ENCODE measurements at regions not wholly inside any gene's neighbourhood (a gene's known extent, or its start where the extent isn't known, plus 50 kb on each side); places are given as distances from the start of the nearest gene placed in this dataset.
"Not testable (repeated sequence)": the region's sequence is repeated elsewhere in the genome, so short reads cannot be mapped to it uniquely, and the experiment has no call there.

GRCh38 chr12:18837025-18837424 is 99.1 kb downstream of the CAPZA3 start:
- Mint-ChIP-seq H3K4me1 (ENCODE audit: low read depth) (no peaks in the 10 kb centered on the region), H3K36me3 (ENCODE audit: low read depth) (no peaks in the 10 kb centered on the region), H3K27me3 (no peaks in the 10 kb centered on the region), H3K9me3 (no peaks in the 10 kb centered on the region), H3K4me3 (no peak overlapping the region), H3K27ac (no peak overlapping the region)
- H3K27me3 ChIP-seq (ENCODE audit: control insufficient read depth in 1 of 2, insufficient read depth in 2 of 2, low read length in 2 of 2) = no peaks in the 10 kb centered on the region
- no peak for TF ChIP-seq CTCF (IDR thresholded peaks at IDR 0.05)
- CTCF ChIA-PET = no interaction called here
- H3K4me1 ChIP-seq (ENCODE audit: insufficient read depth, low read length) = no peaks in the 10 kb centered on the region
- no peak overlapping the region for H3K4me3 ChIP-seq (ENCODE audit: low read length)
- no peak for ATAC-seq (ENCODE audit: poor library complexity)
- no peaks in the 10 kb centered on the region for H3K36me3 ChIP-seq (ENCODE audit: insufficient read depth, low read length)
- no peak overlapping the region for H3K27ac ChIP-seq (ENCODE audit: low read depth in 1 of 2, low read length in 2 of 2)
- no peaks in the 10 kb centered on the region for H3K9me3 ChIP-seq (ENCODE audit: control insufficient read depth in 1 of 2, insufficient read depth in 1 of 2, low read length in 2 of 2)
- POLR2A ChIA-PET = no interaction called here
- DNase-seq = no peak
- intact Hi-C loops (cut with DNase I, micrococcal nuclease) = no loop called here

- no peak overlapping the region for H3K27ac ChIP-seq (ENCODE audit: low read depth in 1 of 2, low read length in 2 of 2)
- Mint-ChIP-seq H3K9me3 (no peaks in the 10 kb centered on the region), H3K36me3 (ENCODE audit: low read depth) (no peaks in the 10 kb centered on the region), H3K4me3 (no peak overlapping the region), H3K27me3 (no peaks in the 10 kb centered on the region), H3K27ac (no peak overlapping the region), H3K4me1 (ENCODE audit: low read depth) (no peaks in the 10 kb centered on the region)
- DNase-seq (no peak), ATAC-seq (ENCODE audit: poor library complexity) (no peak)
- H3K27me3 ChIP-seq (ENCODE audit: control insufficient read depth in 1 of 2, insufficient read depth in 2 of 2, low read length in 2 of 2) = no peaks in the 10 kb centered on the region
- no peaks in the 10 kb centered on the region for H3K9me3 ChIP-seq (ENCODE audit: control insufficient read depth in 1 of 2, insufficient read depth in 1 of 2, low read length in 2 of 2)
- H3K36me3 ChIP-seq (ENCODE audit: insufficient read depth, low read length) = no peaks in the 10 kb centered on the region
- no peaks in the 10 kb centered on the region for H3K4me1 ChIP-seq (ENCODE audit: insufficient read depth, low read length)
- ChIA-PET CTCF (no interaction called here), POLR2A (no interaction called here)
- intact Hi-C loops (cut with DNase I, micrococcal nuclease) = no loop called here
- no peak overlapping the region for H3K4me3 ChIP-seq (ENCODE audit: low read length)
- TF ChIP-seq CTCF (IDR thresholded peaks at IDR 0.05) = no peak
Observed at GRCh38 chr12:18837505-18837904, 99.6 kb downstream of the CAPZA3 start.

- POLR2A ChIA-PET; H3K9me3 Mint-ChIP-seq; H3K4me3 ChIP-seq (ENCODE audit: low read length); H3K4me1 ChIP-seq (ENCODE audit: insufficient read depth, low read length); CTCF ChIA-PET; H3K27ac ChIP-seq (ENCODE audit: low read depth in 1 of 2, low read length in 2 of 2); H3K27ac Mint-ChIP-seq; H3K4me1 Mint-ChIP-seq (ENCODE audit: low read depth); H3K36me3 Mint-ChIP-seq (ENCODE audit: low read depth); intact Hi-C loops (cut with DNase I, micrococcal nuclease); ATAC-seq (ENCODE audit: poor library complexity); H3K9me3 ChIP-seq (ENCODE audit: control insufficient read depth in 1 of 2, insufficient read depth in 1 of 2, low read length in 2 of 2); H3K27me3 Mint-ChIP-seq; H3K4me3 Mint-ChIP-seq; H3K36me3 ChIP-seq (ENCODE audit: insufficient read depth, low read length); H3K27me3 ChIP-seq (ENCODE audit: control insufficient read depth in 1 of 2, insufficient read depth in 2 of 2, low read length in 2 of 2): not testable (repeated sequence)
- peak in 1 of 14 experiments; percentile 1 for DNase-seq
Observed at GRCh38 chr12:18840997-18841396, 103.1 kb downstream of the CAPZA3 start.

GRCh38 chr12:18849080-18849479 is 111.2 kb downstream of the CAPZA3 start:
- Mint-ChIP-seq H3K4me1 (ENCODE audit: low read depth) (no peaks in the 10 kb centered on the region), H3K27me3 (peaks cover 7% of the 10 kb centered on the region), H3K27ac (no peak overlapping the region), H3K36me3 (ENCODE audit: low read depth) (no peaks in the 10 kb centered on the region), H3K4me3 (no peak overlapping the region), H3K9me3 (no peaks in the 10 kb centered on the region)
- intact Hi-C loops (cut with DNase I, micrococcal nuclease) = no loop called here
- no peak for TF ChIP-seq CTCF (IDR thresholded peaks at IDR 0.05)
- H3K4me1 ChIP-seq (ENCODE audit: insufficient read depth, low read length) = no peaks in the 10 kb centered on the region
- ATAC-seq (ENCODE audit: poor library complexity) (no peak), DNase-seq (no peak)
- H3K27ac ChIP-seq (ENCODE audit: low read depth in 1 of 2, low read length in 2 of 2) = no peak overlapping the region
- no peak overlapping the region for H3K4me3 ChIP-seq (ENCODE audit: low read length)
- ChIA-PET CTCF (no interaction called here), POLR2A (no interaction called here)
- H3K27me3 ChIP-seq (ENCODE audit: control insufficient read depth in 1 of 2, insufficient read depth in 2 of 2, low read length in 2 of 2) = no peaks in the 10 kb centered on the region
- no peaks in the 10 kb centered on the region for H3K9me3 ChIP-seq (ENCODE audit: control insufficient read depth in 1 of 2, insufficient read depth in 1 of 2, low read length in 2 of 2)
- no peaks in the 10 kb centered on the region for H3K36me3 ChIP-seq (ENCODE audit: insufficient read depth, low read length)
